Ascending aorta (tissue), 2 donors: ENCODE measurements at regions not wholly inside any gene's neighbourhood (a gene's known extent, or its start where the extent isn't known, plus 50 kb on each side); places are given as distances from the start of the nearest gene placed in this dataset.

Experiments
- DNase-seq, 2 donors: peaks; one replicate each; pipeline ENCODE4 v3.0.0-alpha.2; 2019; ENCODE audit warnings: low spot score in 2 of 2
- H3K27ac ChIP-seq, 2 donors: fragments of 200-600 bp; sonication (generic); one replicate each; pipeline ENCODE4 v1.5.1; 2016 to 2017; ENCODE audit warnings: mild to moderate bottlenecking in 1 of 2
- H3K27me3 ChIP-seq: fragments of 200-600 bp; sonication (generic); one replicate; pipeline ENCODE4 v1.5.1; 2017
- H3K36me3 ChIP-seq, 2 donors: fragments of 200-600 bp; sonication (generic); one replicate each; pipeline ENCODE4 v1.5.1; 2016
- H3K4me1 ChIP-seq, 2 donors: fragments of 200-600 bp; sonication (generic); one replicate each; pipeline ENCODE4 v1.5.1; 2016 to 2017; ENCODE audit warnings: mild to moderate bottlenecking in 1 of 2
- H3K4me3 ChIP-seq, 2 donors: fragments of 200-600 bp; sonication (generic); one replicate each; pipeline ENCODE4 v1.5.1; 2016 to 2017; ENCODE audit warnings: mild to moderate bottlenecking in 1 of 2
- H3K9me3 ChIP-seq, 2 donors: fragments of 200-600 bp; sonication (generic); one replicate each; pipeline ENCODE4 v1.5.1; 2016
- CTCF ChIP-seq, 3 experiments: fragments of 200-600 bp in 2 of 3; fragments of 450-650 bp in 1 of 3; sonication (generic) in 2 of 3; IDR thresholded peaks; one replicate each; pipeline ENCODE4 v1.5.1; 2016 to 2019; ENCODE audit warnings: antibody characterized with exemption in 3 of 3, mild to moderate bottlenecking in 1 of 3, moderate library complexity in 1 of 3
- intact Hi-C: fragments of 100-400 bp; cut with DNase I; formaldehyde crosslinking; loops from one replicate; pipeline ENCODE4 v1.15.1; 2023

DNA sequence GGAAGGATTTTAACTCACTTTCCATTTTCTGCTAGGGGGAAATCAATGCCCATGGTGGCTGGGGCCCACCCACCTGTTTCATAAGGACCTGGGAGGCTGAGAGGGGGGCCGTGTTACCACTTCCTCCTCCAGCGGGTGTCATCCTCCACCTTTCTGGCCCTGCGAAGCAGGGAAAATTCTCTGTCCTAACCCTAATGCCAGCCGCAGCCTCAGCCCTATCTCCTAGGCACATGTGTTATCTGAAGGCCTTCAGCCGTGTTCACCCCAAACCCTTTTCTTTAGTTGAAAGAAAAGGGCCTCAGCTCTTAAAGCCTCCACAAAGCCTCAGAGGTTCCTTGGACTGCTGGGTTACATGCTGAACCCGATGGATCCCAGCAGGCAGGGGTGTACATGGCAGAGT lies 55.4 kb upstream of the NECTIN1 start:
- peaks cover 0 to 6% of the 10 kb centered on the region in 2 donors for H3K9me3 ChIP-seq
- no peak for TF ChIP-seq CTCF (IDR thresholded peaks at IDR 0.05)
- intact Hi-C loops: no loop called here
- no peak overlapping the region for H3K4me3 ChIP-seq
- no peaks in the 10 kb centered on the region for H3K4me1 ChIP-seq
- no peak for DNase-seq
- no peak overlapping the region for H3K27ac ChIP-seq
- H3K36me3 ChIP-seq: no peaks in the 10 kb centered on the region
- no peaks in the 10 kb centered on the region for H3K27me3 ChIP-seq

DNA sequence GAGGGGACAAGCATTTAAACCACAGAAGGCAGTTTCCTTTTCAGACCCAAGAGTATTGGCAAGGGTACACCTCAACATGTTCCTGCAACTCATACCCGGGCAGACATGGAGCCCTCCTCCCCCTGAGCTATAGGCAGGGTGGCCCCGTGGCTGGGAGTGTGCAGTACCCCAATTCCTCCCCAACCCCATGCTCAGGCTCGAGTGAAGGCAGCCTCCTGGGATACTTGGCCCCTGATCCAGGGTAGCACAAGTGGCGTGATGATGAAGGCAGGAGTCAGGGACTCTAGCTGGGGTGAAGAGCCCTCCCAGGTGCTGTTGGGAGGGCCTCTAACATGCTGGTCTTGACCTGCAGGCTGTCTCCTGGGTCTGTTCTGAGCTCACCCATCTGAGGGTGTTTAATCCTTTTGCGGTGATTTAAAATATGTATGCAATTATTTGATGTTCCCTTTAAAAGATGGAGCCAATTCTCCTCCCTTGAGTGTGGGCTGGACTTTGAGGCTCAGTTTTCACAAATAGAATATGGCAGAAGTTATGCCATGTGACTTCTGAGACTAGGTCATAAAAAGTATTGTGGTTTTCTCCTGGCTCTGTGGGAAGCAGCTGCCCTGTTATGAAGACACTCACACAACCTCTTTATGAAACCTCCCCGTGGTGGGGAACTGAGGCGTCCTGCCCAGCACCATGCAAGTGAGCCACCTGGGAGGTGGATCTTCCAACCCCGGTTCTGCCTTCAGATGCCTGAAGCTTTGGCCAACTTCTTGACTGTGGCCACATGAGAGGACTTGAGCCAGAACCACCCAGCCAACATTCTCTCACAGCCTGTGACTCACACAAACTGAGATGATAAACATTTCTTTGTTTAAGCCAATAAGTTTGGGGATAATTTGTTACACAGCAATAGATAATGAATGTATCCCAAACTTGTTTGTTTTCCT lies 54.7 kb upstream of the NECTIN1 start:
- Histone ChIP-seq H3K4me3 (no peak overlapping the region), H3K4me1 (no peaks in the 10 kb centered on the region), H3K9me3 (peaks cover 0 to 6% of the 10 kb centered on the region in 2 donors), H3K27me3 (no peaks in the 10 kb centered on the region), H3K27ac (no peak overlapping the region), H3K36me3 (no peaks in the 10 kb centered on the region)
- no peak for DNase-seq
- no peak for TF ChIP-seq CTCF (IDR thresholded peaks at IDR 0.05)
- intact Hi-C loops: no loop called here

DNA sequence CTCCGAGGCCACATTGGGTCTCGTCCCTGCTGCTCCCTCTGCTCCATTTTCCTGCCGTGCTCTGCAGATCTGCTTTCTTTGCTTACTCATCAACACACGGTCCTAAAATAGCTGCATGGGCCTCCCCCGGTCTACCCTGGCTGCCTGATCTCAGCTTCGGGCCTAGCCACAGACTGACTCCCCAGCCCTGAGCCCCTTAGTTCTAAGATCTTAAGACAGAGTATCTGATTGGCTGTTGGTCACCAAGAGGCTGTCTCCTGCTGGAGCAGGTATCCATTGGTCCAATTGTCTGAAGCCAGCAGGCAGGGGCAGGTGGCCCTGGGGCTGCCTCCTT lies 53.7 kb upstream of the NECTIN1 start:
- Histone ChIP-seq H3K4me3 (no peak overlapping the region), H3K27ac (no peak overlapping the region), H3K36me3 (no peaks in the 10 kb centered on the region), H3K9me3 (peaks cover 0 to 6% of the 10 kb centered on the region in 2 donors), H3K4me1 (no peaks in the 10 kb centered on the region), H3K27me3 (no peaks in the 10 kb centered on the region)
- TF ChIP-seq CTCF (IDR thresholded peaks at IDR 0.05): no peak
- intact Hi-C loops: no loop called here
- DNase-seq: no peak

DNA sequence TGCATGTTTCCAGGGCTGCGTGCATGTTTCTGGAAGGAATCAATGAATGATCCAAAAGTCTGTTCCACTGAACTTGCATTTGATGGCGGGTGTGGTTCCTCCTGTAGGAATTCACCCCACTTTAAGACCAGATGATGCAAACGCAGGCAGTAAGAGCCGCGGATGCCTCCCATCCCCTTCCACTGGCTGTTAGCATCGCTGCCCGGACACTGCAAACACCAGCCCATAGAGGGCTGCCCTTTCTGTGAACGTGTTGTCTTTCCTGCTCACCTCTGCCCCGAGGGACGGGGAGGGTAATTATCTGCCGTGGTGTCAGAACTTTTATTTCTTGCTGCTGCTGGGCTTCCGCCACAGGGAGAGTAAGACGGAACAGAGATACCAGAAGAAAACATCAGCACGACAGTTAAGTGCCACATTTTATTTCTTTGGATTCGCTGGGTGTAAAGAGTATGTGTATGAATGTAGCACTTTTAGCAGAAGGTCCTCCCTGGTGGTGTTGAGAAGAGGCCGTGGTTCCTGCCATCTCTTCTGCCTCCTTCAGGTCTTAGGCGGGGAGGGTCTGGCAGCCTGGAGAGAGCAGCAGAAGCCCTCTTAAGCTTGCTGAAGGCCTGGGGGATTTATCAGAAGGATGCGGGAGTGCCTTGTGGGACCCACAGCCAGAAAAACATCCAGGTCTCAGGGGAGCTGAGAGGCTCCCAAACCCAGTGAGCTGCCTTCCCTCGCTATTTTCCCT lies 53.2 kb upstream of the NECTIN1 start:
- Histone ChIP-seq H3K27ac (no peak overlapping the region), H3K4me3 (no peak overlapping the region), H3K4me1 (no peaks in the 10 kb centered on the region), H3K36me3 (no peaks in the 10 kb centered on the region), H3K27me3 (no peaks in the 10 kb centered on the region), H3K9me3 (peaks cover 0 to 6% of the 10 kb centered on the region in 2 donors)
- DNase-seq: no peak
- TF ChIP-seq CTCF (IDR thresholded peaks at IDR 0.05): no peak
- intact Hi-C loops: no loop called here

- no peaks in the 10 kb centered on the region for H3K27me3 ChIP-seq
- H3K36me3 ChIP-seq: no peaks in the 10 kb centered on the region
- intact Hi-C loops: no loop called here
- TF ChIP-seq CTCF (IDR thresholded peaks at IDR 0.05): no peak
- H3K4me1 ChIP-seq: no peaks in the 10 kb centered on the region
- no peak overlapping the region for H3K27ac ChIP-seq
- no peak overlapping the region for H3K4me3 ChIP-seq
- DNase-seq: no peak
- peaks cover 0 to 6% of the 10 kb centered on the region in 2 donors for H3K9me3 ChIP-seq
These were observed 51.4 kb upstream of the NECTIN1 start for GRCh38 chr11:119780222-119780953.
